Mucosa of rectum (tissue), 2 donors: ENCODE measurements at regions not wholly inside any gene's neighbourhood (a gene's known extent, or its start where the extent isn't known, plus 50 kb on each side); places are given as distances from the start of the nearest gene placed in this dataset.

Experiments
- H3K27ac ChIP-seq, 2 donors: one replicate each; pipeline ENCODE4 v1.7.0; 2013; ENCODE audit warnings: inconsistent platforms in 2 of 2, low read depth in 2 of 2, low read length in 2 of 2
- H3K27me3 ChIP-seq, 2 donors: one replicate each; pipeline ENCODE4 v1.7.0; 2013; ENCODE audit warnings: low read length in 2 of 2; ENCODE audit not compliant: control insufficient read depth in 2 of 2, insufficient read depth in 2 of 2
- H3K36me3 ChIP-seq, 2 donors: one replicate each; pipeline ENCODE4 v1.7.0; 2013; ENCODE audit warnings: low read length in 2 of 2; ENCODE audit not compliant: control insufficient read depth in 2 of 2, insufficient read depth in 2 of 2
- H3K4me1 ChIP-seq, 2 donors: one replicate each; pipeline ENCODE4 v1.7.0; 2013; ENCODE audit warnings: low read length in 2 of 2, mild to moderate bottlenecking in 1 of 2; ENCODE audit not compliant: control insufficient read depth in 2 of 2, insufficient read depth in 2 of 2
- H3K4me3 ChIP-seq, 2 donors: one replicate each; pipeline ENCODE4 v1.7.0; 2013; ENCODE audit warnings: low read length in 2 of 2
- H3K9ac ChIP-seq, 2 donors: one replicate each; pipeline ENCODE4 v1.7.0; 2013; ENCODE audit warnings: low read length in 2 of 2, low read depth in 1 of 2, mild to moderate bottlenecking in 1 of 2
- H3K9me3 ChIP-seq, 2 donors: one replicate each; pipeline ENCODE4 v1.7.0; 2013; ENCODE audit warnings: low read length in 2 of 2; ENCODE audit not compliant: control insufficient read depth in 2 of 2
- donor health status: healthy.
- donor health status: Normal muscosa, but diverticular disease.

- H3K27me3 ChIP-seq, result no peaks in the 10 kb centered on the region
- H3K9me3 ChIP-seq, result no peaks in the 10 kb centered on the region
- H3K9ac ChIP-seq, result no peak overlapping the region
- H3K36me3 ChIP-seq, result no peaks in the 10 kb centered on the region
- H3K27ac ChIP-seq, result peak overlapping the region; percentile 61 to 68
- peaks cover 13 to 17% of the 10 kb centered on the region in 2 donors for H3K4me1 ChIP-seq
- no peak overlapping the region for H3K4me3 ChIP-seq
These were observed 168.3 kb upstream of the DMAC1 start for GRCh38 chr9:7967851-7968250.

- no peaks in the 10 kb centered on the region for H3K36me3 ChIP-seq
- no peaks in the 10 kb centered on the region for H3K9me3 ChIP-seq
- peak overlapping the region; percentile 61 to 68 for H3K27ac ChIP-seq
- no peak overlapping the region for H3K4me3 ChIP-seq
- no peaks in the 10 kb centered on the region for H3K27me3 ChIP-seq
- H3K4me1 ChIP-seq, result peaks cover 18 to 23% of the 10 kb centered on the region in 2 donors
- H3K9ac ChIP-seq, result no peak overlapping the region
These were observed 167.7 kb upstream of the DMAC1 start for GRCh38 chr9:7967093-7967827.

- H3K9ac ChIP-seq, result no peak overlapping the region
- no peaks in the 10 kb centered on the region for H3K36me3 ChIP-seq
- H3K9me3 ChIP-seq, result no peaks in the 10 kb centered on the region
- H3K27me3 ChIP-seq, result no peaks in the 10 kb centered on the region
- H3K27ac ChIP-seq, result no peak overlapping the region
- peaks cover 29 to 31% of the 10 kb centered on the region in 2 donors for H3K4me1 ChIP-seq
- no peak overlapping the region for H3K4me3 ChIP-seq
These were observed 165.5 kb upstream of the DMAC1 start for GRCh38 chr9:7965063-7965462.

- no peak overlapping the region for H3K9ac ChIP-seq
These were observed 163.4 kb upstream of the DMAC1 start for GRCh38 chr9:7963026-7963425.

GRCh38 chr9:7961076-7961475 lies 161.5 kb upstream of the DMAC1 start:
- Histone ChIP-seq H3K9me3 (no peaks in the 10 kb centered on the region), H3K27ac (peak overlapping the region in 1 of 2 donors; percentile 40), H3K9ac (no peak overlapping the region), H3K4me3 (no peak overlapping the region), H3K4me1 (peaks cover 18 to 23% of the 10 kb centered on the region in 2 donors), H3K27me3 (no peaks in the 10 kb centered on the region), H3K36me3 (no peaks in the 10 kb centered on the region)

More at GRCh38 chr9:7963026-7963425, 163.4 kb upstream of the DMAC1 start:
- Histone ChIP-seq H3K27me3 (no peaks in the 10 kb centered on the region), H3K4me3 (no peak overlapping the region), H3K9me3 (no peaks in the 10 kb centered on the region), H3K27ac (peak overlapping the region; percentile 33 to 69), H3K36me3 (no peaks in the 10 kb centered on the region), H3K4me1 (peaks cover 25 to 28% of the 10 kb centered on the region in 2 donors)

- Histone ChIP-seq H3K4me1 (peaks cover 18 to 23% of the 10 kb centered on the region in 2 donors), H3K36me3 (no peaks in the 10 kb centered on the region), H3K27me3 (no peaks in the 10 kb centered on the region), H3K4me3 (no peak overlapping the region), H3K9ac (no peak overlapping the region), H3K9me3 (no peaks in the 10 kb centered on the region), H3K27ac (peak overlapping the region in 1 of 2 donors; percentile 40)
These were observed 160.9 kb upstream of the DMAC1 start for GRCh38 chr9:7960320-7961050.

GRCh38 chr9:7957803-7958202 lies 158.2 kb upstream of the DMAC1 start:
- no peak overlapping the region for H3K9ac ChIP-seq
- no peak overlapping the region for H3K27ac ChIP-seq
- no peaks in the 10 kb centered on the region for H3K27me3 ChIP-seq
- H3K36me3 ChIP-seq, result no peaks in the 10 kb centered on the region
- H3K9me3 ChIP-seq, result no peaks in the 10 kb centered on the region
- no peak overlapping the region for H3K4me3 ChIP-seq
- peaks cover 12 to 18% of the 10 kb centered on the region in 2 donors for H3K4me1 ChIP-seq

- H3K4me3 ChIP-seq, result no peak overlapping the region
- H3K4me1 ChIP-seq, result peaks cover 0 to 2% of the 10 kb centered on the region in 2 donors
- H3K9me3 ChIP-seq, result no peaks in the 10 kb centered on the region
- no peaks in the 10 kb centered on the region for H3K27me3 ChIP-seq
- no peaks in the 10 kb centered on the region for H3K36me3 ChIP-seq
- no peak overlapping the region for H3K27ac ChIP-seq
- H3K9ac ChIP-seq, result no peak overlapping the region
These were observed 148.0 kb upstream of the DMAC1 start for GRCh38 chr9:7947577-7947976.

- Histone ChIP-seq H3K36me3 (no peaks in the 10 kb centered on the region), H3K4me3 (no peak overlapping the region)
These were observed 146.9 kb upstream of the DMAC1 start for GRCh38 chr9:7946458-7946857.

GRCh38 chr9:7944572-7944971 lies 145.0 kb upstream of the DMAC1 start:
- peaks cover 0 to 3% of the 10 kb centered on the region in 2 donors for H3K9me3 ChIP-seq
- no peak overlapping the region for H3K27ac ChIP-seq
- no peak overlapping the region for H3K4me3 ChIP-seq
- H3K4me1 ChIP-seq, result peaks cover 0 to 2% of the 10 kb centered on the region in 2 donors
- H3K9ac ChIP-seq, result no peak overlapping the region
- H3K27me3 ChIP-seq, result no peaks in the 10 kb centered on the region
- no peaks in the 10 kb centered on the region for H3K36me3 ChIP-seq

More at GRCh38 chr9:7946458-7946857, 146.9 kb upstream of the DMAC1 start:
- Histone ChIP-seq H3K9ac (no peak overlapping the region), H3K27ac (no peak overlapping the region), H3K4me1 (peaks cover 0 to 2% of the 10 kb centered on the region in 2 donors), H3K9me3 (no peaks in the 10 kb centered on the region), H3K27me3 (no peaks in the 10 kb centered on the region)
